ENCODE measurements at regions not wholly inside any gene's neighbourhood (a gene's known extent, or its start where the extent isn't known, plus 50 kb on each side); places are given as distances from the start of the nearest gene placed in this dataset.

DNA sequence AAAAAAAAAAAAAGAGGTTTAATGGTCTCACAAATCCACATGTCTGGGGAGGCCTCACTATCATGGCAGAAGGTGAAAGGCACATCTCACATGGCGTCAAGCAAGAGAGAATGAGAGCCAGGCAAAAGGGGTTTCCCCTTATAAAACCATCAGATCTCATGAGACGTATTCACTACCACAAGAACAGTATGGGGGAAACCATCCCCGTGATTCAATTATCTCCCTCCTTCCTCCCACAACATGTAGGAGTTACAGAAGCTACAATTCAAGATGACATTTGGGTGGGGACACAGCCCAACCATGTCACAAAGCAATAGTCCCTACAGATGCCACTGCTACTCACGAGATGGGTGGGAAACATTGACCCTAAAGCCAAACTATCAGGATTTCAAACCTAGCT, 392.7 kb upstream of the ID2 start:
- no peak overlapping the region for H3K4me3 ChIP-seq (ENCODE audit: control insufficient read depth, low read depth, low read length)

DNA sequence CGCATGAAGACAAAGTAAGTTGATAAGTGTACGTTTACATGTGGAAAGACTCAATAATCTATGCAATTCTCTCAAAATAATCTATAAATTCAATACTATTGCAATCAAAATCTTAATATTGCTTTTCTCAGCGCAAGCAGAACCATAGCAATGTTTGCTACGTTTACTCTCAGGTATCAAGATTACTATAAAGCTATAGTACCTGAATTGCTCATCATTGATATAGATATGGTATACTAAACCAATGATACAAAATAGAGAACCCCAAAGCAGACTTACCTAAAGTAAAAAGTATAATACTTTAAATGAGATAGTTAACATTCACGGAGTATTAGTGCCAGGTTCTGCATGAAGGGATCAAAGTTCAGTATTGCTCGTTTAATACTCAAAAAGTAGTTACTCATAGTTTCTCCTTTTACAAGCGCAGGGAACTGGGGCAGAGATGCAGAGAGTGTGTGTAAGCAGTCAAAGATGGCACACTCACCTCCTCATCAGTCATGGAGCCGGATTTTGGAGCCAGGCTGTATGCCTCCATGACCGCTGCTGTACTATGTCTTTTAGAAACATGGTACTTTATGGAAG, 391.0 kb upstream of the ID2 start:
- TF ChIP-seq, protein P1, sequence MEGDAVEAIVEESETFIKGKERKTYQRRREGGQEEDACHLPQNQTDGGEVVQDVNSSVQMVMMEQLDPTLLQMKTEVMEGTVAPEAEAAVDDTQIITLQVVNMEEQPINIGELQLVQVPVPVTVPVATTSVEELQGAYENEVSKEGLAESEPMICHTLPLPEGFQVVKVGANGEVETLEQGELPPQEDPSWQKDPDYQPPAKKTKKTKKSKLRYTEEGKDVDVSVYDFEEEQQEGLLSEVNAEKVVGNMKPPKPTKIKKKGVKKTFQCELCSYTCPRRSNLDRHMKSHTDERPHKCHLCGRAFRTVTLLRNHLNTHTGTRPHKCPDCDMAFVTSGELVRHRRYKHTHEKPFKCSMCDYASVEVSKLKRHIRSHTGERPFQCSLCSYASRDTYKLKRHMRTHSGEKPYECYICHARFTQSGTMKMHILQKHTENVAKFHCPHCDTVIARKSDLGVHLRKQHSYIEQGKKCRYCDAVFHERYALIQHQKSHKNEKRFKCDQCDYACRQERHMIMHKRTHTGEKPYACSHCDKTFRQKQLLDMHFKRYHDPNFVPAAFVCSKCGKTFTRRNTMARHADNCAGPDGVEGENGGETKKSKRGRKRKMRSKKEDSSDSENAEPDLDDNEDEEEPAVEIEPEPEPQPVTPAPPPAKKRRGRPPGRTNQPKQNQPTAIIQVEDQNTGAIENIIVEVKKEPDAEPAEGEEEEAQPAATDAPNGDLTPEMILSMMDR (conservative IDR thresholded peaks at IDR 0.05; ENCODE audit: control insufficient read depth, insufficient read depth, low read depth, low read length), result no peak
- DNase-seq (ENCODE audit: low read depth), result no peak
- no peak overlapping the region for H3K4me3 ChIP-seq (ENCODE audit: control insufficient read depth, low read depth, low read length)

More for the DNA sequence above, 392.7 kb upstream of the ID2 start:
- no peak for DNase-seq (ENCODE audit: low read depth)
- TF ChIP-seq, protein P1 (conservative IDR thresholded peaks at IDR 0.05; ENCODE audit: control insufficient read depth, insufficient read depth, low read depth, low read length), result no peak

DNA sequence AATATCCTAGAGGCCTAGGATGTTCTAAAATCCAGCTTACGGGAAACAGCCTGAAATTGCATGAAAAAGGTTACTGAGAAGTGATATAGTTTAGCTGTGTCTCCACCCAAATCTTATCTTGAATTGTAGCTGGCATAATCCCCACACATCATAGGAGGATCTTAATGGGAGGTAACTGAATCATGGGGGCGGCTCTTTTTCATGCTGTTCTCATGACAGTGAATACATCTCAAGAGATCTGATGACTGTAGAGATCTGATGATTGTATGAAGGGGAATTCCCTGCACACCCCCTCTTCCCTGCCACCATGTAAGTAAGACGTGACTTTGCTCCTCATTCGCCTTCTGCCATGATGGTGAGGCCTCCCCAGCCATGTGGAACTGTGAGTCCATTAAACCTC, 385.6 kb upstream of the ID2 start:
- no peak overlapping the region for H3K4me3 ChIP-seq (ENCODE audit: control insufficient read depth, low read depth, low read length)
- DNase-seq (ENCODE audit: low read depth), result no peak
- TF ChIP-seq, protein P1 (conservative IDR thresholded peaks at IDR 0.05; ENCODE audit: control insufficient read depth, insufficient read depth, low read depth, low read length), result no peak

DNA sequence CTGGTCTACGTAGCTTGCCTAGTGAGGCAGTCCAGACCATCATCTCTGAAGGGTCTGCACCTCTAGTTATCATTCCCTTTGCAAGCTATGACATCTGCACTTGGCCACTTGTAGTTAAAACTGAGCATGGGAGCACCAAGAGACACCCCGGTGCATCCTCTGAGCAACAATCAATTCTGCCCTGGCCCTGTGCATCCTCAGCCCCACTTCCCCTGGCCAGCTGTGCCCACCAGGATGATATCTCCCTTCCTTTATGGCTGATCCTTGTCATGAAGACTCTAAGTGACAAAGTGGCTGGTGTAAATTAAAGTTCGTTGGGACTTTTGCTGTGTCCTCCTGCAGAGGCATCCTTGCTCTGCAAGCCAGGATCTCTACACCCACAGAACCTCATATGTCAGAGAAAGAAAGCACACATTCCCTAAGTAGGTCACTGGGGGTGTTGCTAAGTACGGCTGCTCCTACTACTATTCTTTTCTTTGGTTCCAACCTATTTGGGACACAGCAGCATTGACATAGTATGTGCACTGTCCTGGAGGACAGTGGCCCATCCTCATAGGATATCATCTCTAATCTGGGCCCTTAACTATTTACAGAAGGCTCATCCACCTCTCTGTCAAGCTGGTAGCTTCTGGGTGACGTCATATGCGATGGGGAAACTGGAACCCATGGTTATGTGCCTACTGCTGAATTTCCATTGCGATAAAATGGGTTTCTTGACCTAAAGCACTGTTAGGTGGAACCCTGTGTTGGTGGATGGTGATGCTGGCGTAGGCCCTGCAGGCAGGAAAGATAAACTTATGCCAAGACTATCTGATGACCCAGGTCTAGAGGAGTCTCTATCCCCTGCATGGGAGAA, 384.3 kb upstream of the ID2 start:
- DNase-seq (ENCODE audit: low read depth), result no peak
- TF ChIP-seq, protein P1 (conservative IDR thresholded peaks at IDR 0.05; ENCODE audit: control insufficient read depth, insufficient read depth, low read depth, low read length), result no peak
- H3K4me3 ChIP-seq (ENCODE audit: control insufficient read depth, low read depth, low read length), result no peak overlapping the region

DNA sequence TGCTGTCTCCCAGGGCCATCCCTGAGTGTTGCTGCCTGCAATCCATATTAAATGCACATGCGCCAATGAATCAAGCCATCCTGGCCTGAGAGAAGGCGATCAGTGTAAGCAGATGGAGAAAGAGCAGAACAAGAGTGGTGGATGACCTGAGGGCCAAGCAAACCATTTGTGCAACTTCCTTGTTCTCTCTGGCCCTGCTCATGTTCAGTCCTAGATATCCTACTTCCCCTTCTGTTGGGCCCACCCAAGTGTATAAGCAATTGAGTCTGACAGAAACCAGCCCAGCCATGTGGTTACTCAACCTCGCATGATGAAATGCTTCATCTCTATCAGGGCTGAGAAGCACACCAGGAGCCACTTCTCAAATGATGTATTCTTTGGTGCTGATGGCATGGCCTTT, 383.1 kb upstream of the ID2 start:
- no peak overlapping the region for H3K4me3 ChIP-seq (ENCODE audit: control insufficient read depth, low read depth, low read length)
- TF ChIP-seq, protein P1 (conservative IDR thresholded peaks at IDR 0.05; ENCODE audit: control insufficient read depth, insufficient read depth, low read depth, low read length), result no peak
- no peak for DNase-seq (ENCODE audit: low read depth)

DNA sequence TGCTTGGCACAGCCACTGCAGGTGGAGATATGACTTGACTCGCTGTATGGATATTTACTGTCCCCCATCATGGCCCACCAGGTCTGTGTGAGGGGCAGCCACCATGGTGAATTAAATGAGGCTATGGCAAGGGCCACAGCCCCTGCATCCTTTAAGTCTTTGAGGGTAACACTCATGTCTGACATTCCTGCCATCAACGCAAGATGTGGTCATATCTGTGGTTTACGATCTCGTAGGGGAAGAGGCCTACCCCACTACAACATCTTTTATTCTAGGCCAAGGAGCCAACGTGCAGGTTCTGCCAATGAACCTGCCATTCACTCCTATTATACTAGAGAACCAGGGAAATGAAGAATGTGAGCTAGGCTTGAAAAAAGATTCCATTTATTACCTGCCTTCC, 381.6 kb upstream of the ID2 start:
- TF ChIP-seq, protein P1 (conservative IDR thresholded peaks at IDR 0.05; ENCODE audit: control insufficient read depth, insufficient read depth, low read depth, low read length), result no peak
- no peak overlapping the region for H3K4me3 ChIP-seq (ENCODE audit: control insufficient read depth, low read depth, low read length)
- DNase-seq (ENCODE audit: low read depth), result no peak

Measured in fibroblast of mammary gland (primary cell).